ENCODE measurements at regions not wholly inside any gene's neighbourhood (a gene's known extent, or its start where the extent isn't known, plus 50 kb on each side); places are given as distances from the start of the nearest gene placed in this dataset.

- DNase-seq = no peak
Measured at GRCh38 chr2:21650569-21650968, 526.8 kb downstream of the TDRD15 start.

GRCh38 chr2:21655136-21655535 lies 531.4 kb downstream of the TDRD15 start:
- DNase-seq = no peak

- DNase-seq = no peak
Measured at GRCh38 chr2:21656330-21657075, 532.7 kb downstream of the TDRD15 start.

- DNase-seq = no peak
Measured at GRCh38 chr2:21657445-21657844, 533.7 kb downstream of the TDRD15 start.

- no peak for DNase-seq
Measured at GRCh38 chr2:21658269-21658668, 534.5 kb downstream of the TDRD15 start.

GRCh38 chr2:21658907-21659477 lies 535.2 kb downstream of the TDRD15 start:
- DNase-seq = no peak

- no peak for DNase-seq
Measured at GRCh38 chr2:21664083-21664482, 540.3 kb downstream of the TDRD15 start.

- DNase-seq = no peak
Measured at GRCh38 chr2:21667638-21668037, 543.9 kb downstream of the TDRD15 start.

GRCh38 chr2:21668078-21668710 lies 544.4 kb downstream of the TDRD15 start:
- DNase-seq = no peak

GRCh38 chr2:21676041-21676440 lies 552.3 kb downstream of the TDRD15 start:
- no peak for DNase-seq

- no peak for DNase-seq
Measured at GRCh38 chr2:21676676-21677075, 552.9 kb downstream of the TDRD15 start.

- no peak for DNase-seq
Measured at GRCh38 chr2:21683838-21684237, 560.1 kb downstream of the TDRD15 start.

- no peak for DNase-seq
Measured at GRCh38 chr2:21687589-21687988, 563.8 kb downstream of the TDRD15 start.

- no peak for DNase-seq
Measured at GRCh38 chr2:21690005-21690404, 566.2 kb downstream of the TDRD15 start.

- no peak for DNase-seq
Measured at GRCh38 chr2:21693081-21693480, 569.3 kb downstream of the TDRD15 start.

- no peak for DNase-seq
Measured at GRCh38 chr2:21694079-21694878, 570.5 kb downstream of the TDRD15 start.

GRCh38 chr2:21696900-21697299 lies 573.1 kb downstream of the TDRD15 start:
- no peak for DNase-seq

GRCh38 chr2:21700644-21701043 lies 576.9 kb downstream of the TDRD15 start:
- DNase-seq = no peak

GRCh38 chr2:21710031-21710430 lies 586.3 kb downstream of the TDRD15 start:
- no peak for DNase-seq

- DNase-seq = no peak
Measured at GRCh38 chr2:21710496-21710895, 586.7 kb downstream of the TDRD15 start.

GRCh38 chr2:21715887-21716286 lies 592.1 kb downstream of the TDRD15 start:
- DNase-seq = peak; percentile 31

- DNase-seq = no peak
Measured at GRCh38 chr2:21727101-21727500, 603.3 kb downstream of the TDRD15 start.

- no peak for DNase-seq
Measured at GRCh38 chr2:21728133-21728532, 604.4 kb downstream of the TDRD15 start.

Measured in femur (tissue), 1 donor.